ENCODE measurements at regions not wholly inside any gene's neighbourhood (a gene's known extent, or its start where the extent isn't known, plus 50 kb on each side); places are given as distances from the start of the nearest gene placed in this dataset.

DNA sequence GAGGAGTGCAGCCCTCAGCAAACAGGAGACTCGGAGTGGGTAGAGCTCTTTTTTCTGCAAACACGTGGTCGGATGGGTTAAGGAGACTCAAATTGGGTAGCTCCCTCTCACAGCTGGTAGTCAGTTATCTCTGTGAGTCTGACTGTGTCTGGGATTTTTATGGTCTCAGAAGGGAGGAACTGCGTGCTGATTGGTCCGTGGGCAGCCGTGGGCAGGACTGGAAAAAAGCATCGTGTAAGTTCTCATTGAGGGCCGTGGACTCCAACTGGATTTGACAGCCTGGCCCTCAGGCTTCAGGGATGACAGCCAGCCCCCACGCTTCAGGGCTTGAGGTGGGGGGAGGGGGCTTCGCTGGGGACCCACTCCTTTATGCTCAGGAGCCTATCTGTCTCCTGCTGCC, 463.9 kb downstream of the EPHA3 start:
- TF ChIP-seq, protein P1, sequence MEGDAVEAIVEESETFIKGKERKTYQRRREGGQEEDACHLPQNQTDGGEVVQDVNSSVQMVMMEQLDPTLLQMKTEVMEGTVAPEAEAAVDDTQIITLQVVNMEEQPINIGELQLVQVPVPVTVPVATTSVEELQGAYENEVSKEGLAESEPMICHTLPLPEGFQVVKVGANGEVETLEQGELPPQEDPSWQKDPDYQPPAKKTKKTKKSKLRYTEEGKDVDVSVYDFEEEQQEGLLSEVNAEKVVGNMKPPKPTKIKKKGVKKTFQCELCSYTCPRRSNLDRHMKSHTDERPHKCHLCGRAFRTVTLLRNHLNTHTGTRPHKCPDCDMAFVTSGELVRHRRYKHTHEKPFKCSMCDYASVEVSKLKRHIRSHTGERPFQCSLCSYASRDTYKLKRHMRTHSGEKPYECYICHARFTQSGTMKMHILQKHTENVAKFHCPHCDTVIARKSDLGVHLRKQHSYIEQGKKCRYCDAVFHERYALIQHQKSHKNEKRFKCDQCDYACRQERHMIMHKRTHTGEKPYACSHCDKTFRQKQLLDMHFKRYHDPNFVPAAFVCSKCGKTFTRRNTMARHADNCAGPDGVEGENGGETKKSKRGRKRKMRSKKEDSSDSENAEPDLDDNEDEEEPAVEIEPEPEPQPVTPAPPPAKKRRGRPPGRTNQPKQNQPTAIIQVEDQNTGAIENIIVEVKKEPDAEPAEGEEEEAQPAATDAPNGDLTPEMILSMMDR (IDR thresholded peaks at IDR 0.05), result no peak
- no peak for TF ChIP-seq ZFP36 (IDR thresholded peaks at IDR 0.05; ENCODE audit: borderline replicate concordance, partially characterized antibody)
